NCI-H1436 (cell line): ENCODE measurements at regions not wholly inside any gene's neighbourhood (a gene's known extent, or its start where the extent isn't known, plus 50 kb on each side); places are given as distances from the start of the nearest gene placed in this dataset.
A peak's percentile ranks its signal among the peaks of the same experiment; 100 is the strongest.

Experiments
- DNase-seq: peaks from one replicate; lab custom pipeline; 2025; lab: John Stamatoyannopoulos, UW

- DNase-seq: no peak
Measured at GRCh38 chr5:144060598-144060997, 109.9 kb downstream of the YIPF5 start.

GRCh38 chr5:144065786-144066185 lies 104.7 kb downstream of the YIPF5 start:
- no peak for DNase-seq

- DNase-seq: no peak
Measured at GRCh38 chr5:144072518-144072927, 97.9 kb downstream of the YIPF5 start.

GRCh38 chr5:144076521-144077083 lies 93.9 kb downstream of the YIPF5 start:
- no peak for DNase-seq

- DNase-seq: no peak
Measured at GRCh38 chr5:144083185-144083584, 87.3 kb downstream of the YIPF5 start.

- DNase-seq: no peak
Measured at GRCh38 chr5:144084971-144085370, 85.5 kb downstream of the YIPF5 start.

- no peak for DNase-seq
Measured at GRCh38 chr5:144085381-144085780, 85.1 kb downstream of the YIPF5 start.

- DNase-seq: no peak
Measured at GRCh38 chr5:144086295-144086694, 84.2 kb downstream of the YIPF5 start.

GRCh38 chr5:144087576-144087975 lies 82.9 kb downstream of the YIPF5 start:
- no peak for DNase-seq

- peak; percentile 9 for DNase-seq
Measured at GRCh38 chr5:144088206-144089064, 82.0 kb downstream of the YIPF5 start.

- DNase-seq: no peak
Measured at GRCh38 chr5:144089401-144090021, 80.9 kb downstream of the YIPF5 start.

GRCh38 chr5:144092508-144092907 lies 78.0 kb downstream of the YIPF5 start:
- no peak for DNase-seq

- no peak for DNase-seq
Measured at GRCh38 chr5:144093400-144093799, 77.1 kb downstream of the YIPF5 start.

GRCh38 chr5:144093868-144094267 lies 76.6 kb downstream of the YIPF5 start:
- DNase-seq: no peak

GRCh38 chr5:144100702-144101101 lies 69.8 kb downstream of the YIPF5 start:
- DNase-seq: no peak

GRCh38 chr5:144101616-144102015 lies 68.8 kb downstream of the YIPF5 start:
- no peak for DNase-seq

GRCh38 chr5:144102361-144102760 lies 68.1 kb downstream of the YIPF5 start:
- no peak for DNase-seq

- no peak for DNase-seq
Measured at GRCh38 chr5:144102979-144103378, 67.5 kb downstream of the YIPF5 start.

GRCh38 chr5:144103611-144104485 lies 66.6 kb downstream of the YIPF5 start:
- no peak for DNase-seq

- no peak for DNase-seq
Measured at GRCh38 chr5:144105371-144105770, 65.1 kb downstream of the YIPF5 start.

GRCh38 chr5:144108131-144108530 lies 62.3 kb downstream of the YIPF5 start:
- DNase-seq: no peak
